Right renal pelvis (tissue), 4 donors: ENCODE measurements at regions not wholly inside any gene's neighbourhood (a gene's known extent, or its start where the extent isn't known, plus 50 kb on each side); places are given as distances from the start of the nearest gene placed in this dataset.
"Not testable (repeated sequence)": the region's sequence is repeated elsewhere in the genome, so short reads cannot be mapped to it uniquely, and the experiment has no call there.

Experiments used
- DNase-seq, 4 donors: peaks; one replicate each; pipeline ENCODE4 v3.0.0-alpha.2; 2013; ENCODE audit warnings: low read depth in 4 of 4, low spot score in 3 of 4, missing footprints in 1 of 4

DNA sequence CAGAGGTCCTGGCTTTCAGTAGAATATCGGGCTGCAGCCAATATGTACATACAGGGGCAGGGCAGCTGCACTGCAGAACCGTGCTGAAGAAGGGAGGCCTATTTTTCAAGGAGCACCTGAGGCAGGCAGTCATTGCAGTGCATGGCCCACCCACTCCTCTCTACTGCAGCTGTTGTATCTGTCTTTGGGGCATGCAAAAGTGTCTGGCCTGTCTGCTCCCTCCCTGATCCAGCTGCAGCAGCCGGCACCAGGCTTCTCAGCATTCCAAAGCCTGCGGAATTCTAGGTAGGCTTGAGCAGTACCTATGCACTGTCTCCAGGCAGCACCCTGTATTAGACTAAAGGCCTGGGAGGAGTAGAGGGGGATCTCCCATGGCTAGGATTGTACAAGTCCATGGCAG is 415.2 kb upstream of the MAGEB16 start:
- no peak for DNase-seq

GRCh38 chrX:35392232-35392631 is 405.9 kb upstream of the MAGEB16 start:
- DNase-seq: no peak

GRCh38 chrX:35406386-35406785 is 391.8 kb upstream of the MAGEB16 start:
- no peak for DNase-seq

DNA sequence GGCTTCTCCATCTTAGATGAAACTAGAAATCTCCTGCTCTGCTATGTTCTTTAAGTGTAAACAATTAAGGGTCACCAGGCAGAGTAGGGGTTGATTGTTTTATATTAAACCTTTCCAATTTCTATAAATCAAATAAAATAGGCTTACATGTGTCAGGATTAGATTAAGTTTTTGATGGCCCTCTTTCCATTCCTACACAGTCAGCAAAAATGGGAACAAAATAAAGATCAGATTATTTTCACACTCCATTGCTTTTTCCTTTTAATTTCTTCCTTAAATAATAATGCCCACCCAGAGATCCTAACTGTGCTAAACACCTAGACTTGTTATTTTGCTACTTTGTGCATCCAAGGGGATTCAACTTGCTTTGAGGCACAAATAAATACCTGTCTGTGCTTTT is 381.4 kb upstream of the MAGEB16 start:
- no peak for DNase-seq

DNA sequence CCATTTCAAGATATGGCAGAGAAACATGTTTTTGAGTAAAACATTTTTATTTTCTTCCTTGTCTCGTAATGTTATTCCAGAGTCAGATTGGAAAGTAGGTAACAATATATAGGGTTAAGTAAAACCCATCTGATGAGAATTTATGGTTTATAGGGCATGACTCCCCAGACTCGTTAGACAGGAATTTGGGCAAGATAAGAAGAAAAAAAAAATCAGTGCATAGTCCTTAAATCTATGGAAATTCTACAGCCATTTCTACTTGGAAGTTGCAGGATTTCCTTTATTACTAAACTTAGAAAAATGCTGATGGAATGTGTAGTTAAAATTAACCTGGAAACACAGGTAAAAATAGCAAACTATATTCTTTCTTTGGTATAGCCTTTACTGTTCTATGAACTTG is 366.1 kb upstream of the MAGEB16 start:
- no peak for DNase-seq

DNA sequence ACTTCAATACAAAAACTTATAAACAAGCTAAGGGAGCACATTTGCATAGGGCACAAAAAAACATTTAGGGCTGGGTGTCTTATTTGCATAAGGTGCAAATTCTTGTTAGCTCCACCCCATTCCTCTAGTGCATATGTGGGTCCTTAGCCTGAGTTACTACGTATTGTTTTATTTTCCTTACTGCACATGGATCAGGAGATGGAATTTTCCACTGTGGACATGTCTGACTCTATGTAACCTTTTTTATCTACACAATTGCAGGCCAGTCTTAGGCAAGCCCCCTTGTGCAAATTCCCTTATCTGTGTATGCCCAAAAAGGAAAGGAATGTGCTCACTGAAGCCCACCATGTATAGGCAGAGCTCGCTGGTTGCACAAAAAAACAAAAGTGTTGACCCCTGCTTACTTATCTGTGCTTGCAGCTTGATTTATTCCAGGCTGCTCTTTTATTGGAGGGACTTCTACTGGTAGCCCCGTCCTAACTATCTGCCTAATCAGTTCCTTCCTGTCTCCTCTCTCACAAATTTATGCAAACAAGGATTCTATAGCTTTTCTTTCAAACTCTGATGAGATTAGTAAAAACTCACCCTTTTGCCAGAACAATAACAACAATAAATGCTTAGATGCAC is 359.0 kb upstream of the MAGEB16 start:
- DNase-seq: no peak

DNA sequence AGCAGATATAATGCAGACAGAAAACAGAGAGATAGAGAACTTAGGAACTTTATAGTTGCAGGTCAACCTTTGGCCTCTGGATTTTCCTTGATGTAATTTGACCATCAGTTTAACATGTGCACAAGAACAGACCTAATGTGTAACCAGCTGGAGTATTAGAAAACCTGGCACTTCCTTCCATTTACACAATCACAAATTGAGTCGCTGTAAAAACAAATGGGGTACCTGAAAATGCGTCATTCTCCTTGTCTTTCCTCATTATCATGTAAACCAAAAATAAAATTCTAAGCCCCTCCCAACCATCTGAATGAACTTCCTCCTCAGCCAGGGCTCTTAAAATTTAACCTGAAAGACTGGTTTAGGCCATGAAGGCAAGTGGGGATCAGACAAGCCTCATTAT is 358.4 kb upstream of the MAGEB16 start:
- DNase-seq: no peak

- DNase-seq: no peak
Observed at GRCh38 chrX:35442421-35442820, 355.7 kb upstream of the MAGEB16 start.

- not testable (repeated sequence) for DNase-seq
Observed at GRCh38 chrX:35443091-35443582, 355.0 kb upstream of the MAGEB16 start.

GRCh38 chrX:35444671-35445355 is 353.3 kb upstream of the MAGEB16 start:
- no peak for DNase-seq

- no peak for DNase-seq
Observed at GRCh38 chrX:35445912-35446311, 352.2 kb upstream of the MAGEB16 start.

DNA sequence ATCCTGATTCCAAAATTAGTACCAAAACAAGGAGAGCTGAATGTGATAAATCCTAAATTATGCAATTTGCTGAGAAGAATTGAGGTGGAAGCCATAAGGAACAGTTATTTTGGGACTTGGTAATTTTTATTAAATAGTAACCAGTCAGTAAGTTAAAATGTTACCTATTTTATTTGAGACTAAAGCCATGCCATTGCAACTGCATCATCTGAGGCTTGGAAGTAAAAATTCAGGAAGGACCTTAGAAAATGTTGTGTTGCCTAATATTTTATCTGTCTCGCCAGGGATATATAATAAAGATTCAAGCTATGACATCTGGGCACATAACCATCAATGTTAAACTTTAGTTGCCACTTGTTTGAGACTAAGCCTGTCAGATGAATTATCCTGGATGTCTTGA is 341.3 kb upstream of the MAGEB16 start:
- no peak for DNase-seq

DNA sequence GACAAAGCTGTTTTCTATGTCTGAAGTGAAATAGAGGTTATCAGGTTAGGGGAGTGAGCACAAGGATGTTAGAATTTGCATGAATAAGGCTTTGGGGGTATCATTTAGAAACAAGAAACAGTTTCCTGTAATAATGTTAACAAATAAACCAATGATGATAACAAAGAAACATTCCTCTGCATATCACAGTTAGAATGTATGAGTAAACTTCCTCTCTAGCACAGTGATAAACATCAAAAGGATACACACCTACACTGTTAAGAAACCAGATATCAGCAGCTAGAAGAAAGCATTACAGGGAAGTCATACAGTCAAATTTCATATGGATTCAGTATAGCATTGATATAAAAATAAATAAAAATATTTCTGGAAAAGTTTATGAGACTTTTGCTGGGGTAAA is 340.0 kb upstream of the MAGEB16 start:
- no peak for DNase-seq

DNA sequence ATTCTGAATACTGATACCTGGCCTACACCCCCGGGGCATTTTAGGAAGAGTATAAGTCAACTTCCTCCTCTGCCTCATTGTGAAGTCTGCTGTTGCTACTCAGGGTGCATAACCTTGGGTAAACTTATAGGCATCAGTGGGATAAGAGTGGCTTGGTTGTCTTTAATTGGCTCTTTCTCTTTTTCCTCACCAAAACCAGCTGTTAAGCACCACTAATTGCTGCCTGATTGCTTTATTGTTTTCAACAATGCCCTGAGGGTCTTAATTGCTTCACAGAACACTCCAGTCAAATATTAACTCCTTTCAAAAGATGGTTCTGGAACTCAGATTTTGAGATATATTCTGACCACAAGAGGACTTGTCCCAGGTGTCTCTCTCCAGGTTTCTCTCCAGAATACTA is 337.0 kb upstream of the MAGEB16 start:
- DNase-seq: no peak

GRCh38 chrX:35496671-35497070 is 301.5 kb upstream of the MAGEB16 start:
- DNase-seq: not testable (repeated sequence)

GRCh38 chrX:35497453-35497852 is 300.7 kb upstream of the MAGEB16 start:
- DNase-seq: not testable (repeated sequence)

GRCh38 chrX:35499071-35499862 is 298.9 kb upstream of the MAGEB16 start:
- DNase-seq: no peak

GRCh38 chrX:35507701-35508100 is 290.4 kb upstream of the MAGEB16 start:
- DNase-seq: peak in 1 of 4 donors; percentile 3

DNA sequence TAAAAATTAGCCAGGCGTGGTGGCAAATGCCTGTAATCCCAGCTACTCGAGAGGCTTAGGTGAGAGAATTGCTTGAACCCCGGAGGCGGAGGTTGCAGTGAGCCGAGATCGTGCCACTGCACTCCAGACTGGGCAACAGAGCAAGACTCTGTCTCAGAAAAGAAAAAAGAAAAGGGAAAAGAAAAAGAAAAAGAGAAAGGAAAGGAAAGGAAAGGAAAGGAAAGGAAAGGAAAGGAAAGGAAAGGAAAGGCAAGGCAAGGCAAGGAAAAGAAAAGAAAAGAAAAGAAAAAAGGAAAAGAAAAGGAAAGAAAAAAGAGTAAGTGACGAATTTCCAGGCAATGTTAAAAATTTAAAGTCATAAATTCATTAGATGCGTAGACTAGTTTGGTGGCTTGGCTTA is 250.1 kb upstream of the MAGEB16 start:
- not testable (repeated sequence) for DNase-seq

GRCh38 chrX:35557916-35558315 is 240.2 kb upstream of the MAGEB16 start:
- no peak for DNase-seq

- no peak for DNase-seq
Observed at GRCh38 chrX:35561985-35562384, 236.2 kb upstream of the MAGEB16 start.

- no peak for DNase-seq
Observed at GRCh38 chrX:35562395-35562794, 235.7 kb upstream of the MAGEB16 start.
